VCaP (cell line): ENCODE measurements at regions not wholly inside any gene's neighbourhood (a gene's known extent, or its start where the extent isn't known, plus 50 kb on each side); places are given as distances from the start of the nearest gene placed in this dataset.
"Not testable (repeated sequence)": the region's sequence is repeated elsewhere in the genome, so short reads cannot be mapped to it uniquely, and the experiment has no call there.

Experiments used
- H3K27ac ChIP-seq: fragments of 450-650 bp; 2 replicates; pipeline ENCODE4 v1.5.1; 2017
- TF ChIP-seq, protein P1 (sequence below): fragments of 450-650 bp; conservative IDR thresholded peaks from 2 replicates; pipeline ENCODE4 v1.5.1; 2017; ENCODE audit warnings: mild to moderate bottlenecking, moderate library complexity

DNA sequence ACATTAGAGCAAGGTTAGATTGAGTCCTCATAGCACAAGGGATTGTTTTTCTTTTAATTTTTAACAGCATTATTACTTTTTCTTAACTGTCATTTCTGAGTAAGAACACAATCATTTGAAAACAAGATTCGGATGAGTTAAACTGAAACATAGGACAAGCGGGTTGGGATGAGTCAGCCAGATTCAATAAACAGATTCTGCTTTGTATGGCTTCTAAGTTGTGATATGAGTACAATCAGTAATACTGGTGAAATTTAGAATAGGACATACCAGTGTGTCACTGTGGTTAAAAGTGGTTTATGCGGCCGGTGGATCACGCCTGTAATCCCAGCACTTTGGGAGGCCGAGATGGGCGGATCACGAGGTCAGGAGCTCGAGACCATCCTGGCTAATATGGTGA lies 364.3 kb upstream of the CDH10 start:
- no peak overlapping the region for H3K27ac ChIP-seq
- TF ChIP-seq, protein P1, sequence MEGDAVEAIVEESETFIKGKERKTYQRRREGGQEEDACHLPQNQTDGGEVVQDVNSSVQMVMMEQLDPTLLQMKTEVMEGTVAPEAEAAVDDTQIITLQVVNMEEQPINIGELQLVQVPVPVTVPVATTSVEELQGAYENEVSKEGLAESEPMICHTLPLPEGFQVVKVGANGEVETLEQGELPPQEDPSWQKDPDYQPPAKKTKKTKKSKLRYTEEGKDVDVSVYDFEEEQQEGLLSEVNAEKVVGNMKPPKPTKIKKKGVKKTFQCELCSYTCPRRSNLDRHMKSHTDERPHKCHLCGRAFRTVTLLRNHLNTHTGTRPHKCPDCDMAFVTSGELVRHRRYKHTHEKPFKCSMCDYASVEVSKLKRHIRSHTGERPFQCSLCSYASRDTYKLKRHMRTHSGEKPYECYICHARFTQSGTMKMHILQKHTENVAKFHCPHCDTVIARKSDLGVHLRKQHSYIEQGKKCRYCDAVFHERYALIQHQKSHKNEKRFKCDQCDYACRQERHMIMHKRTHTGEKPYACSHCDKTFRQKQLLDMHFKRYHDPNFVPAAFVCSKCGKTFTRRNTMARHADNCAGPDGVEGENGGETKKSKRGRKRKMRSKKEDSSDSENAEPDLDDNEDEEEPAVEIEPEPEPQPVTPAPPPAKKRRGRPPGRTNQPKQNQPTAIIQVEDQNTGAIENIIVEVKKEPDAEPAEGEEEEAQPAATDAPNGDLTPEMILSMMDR = no peak

- no peak overlapping the region for H3K27ac ChIP-seq
- TF ChIP-seq, protein P1 = peak; percentile 74
Measured at GRCh38 chr5:25006734-25007133, 362.0 kb upstream of the CDH10 start.

GRCh38 chr5:25006237-25006636 lies 361.5 kb upstream of the CDH10 start:
- TF ChIP-seq, protein P1 = no peak
- no peak overlapping the region for H3K27ac ChIP-seq

DNA sequence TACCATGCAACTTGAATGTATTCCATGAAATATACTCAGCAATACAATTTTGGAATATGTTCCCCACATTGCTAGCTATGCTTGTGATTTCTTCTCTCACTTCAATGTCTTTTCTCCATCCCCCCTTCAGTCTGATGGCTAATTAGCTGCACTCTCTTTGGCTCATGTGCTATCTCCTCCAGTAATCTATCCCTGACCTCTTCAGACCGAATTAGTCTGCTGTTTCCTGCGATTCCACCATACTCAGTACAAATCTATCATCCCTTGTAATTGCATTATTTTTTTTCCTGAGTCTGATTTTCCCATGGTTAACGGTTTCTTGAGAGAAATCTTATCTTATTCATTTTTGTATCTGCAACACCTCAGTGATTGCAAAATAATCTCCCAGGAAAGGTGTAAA lies 360.7 kb upstream of the CDH10 start:
- TF ChIP-seq, protein P1 = no peak
- no peak overlapping the region for H3K27ac ChIP-seq

DNA sequence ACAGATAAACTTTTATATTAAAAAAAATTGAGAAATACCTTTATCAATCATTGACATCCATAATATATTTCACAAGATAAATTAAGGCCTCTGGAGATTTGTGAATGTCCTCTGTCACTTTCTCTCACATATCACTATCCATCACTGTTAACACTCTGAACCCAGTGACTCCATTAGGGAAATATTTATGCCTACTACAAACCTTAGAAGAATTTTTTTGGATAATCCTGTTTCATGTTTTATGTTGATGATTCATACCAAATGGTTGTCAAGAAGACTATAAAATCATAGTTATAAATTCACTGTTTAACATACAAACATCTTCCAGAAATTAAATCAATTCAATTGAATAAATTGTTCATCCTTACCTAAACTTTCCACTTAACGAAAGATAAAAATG lies 357.6 kb upstream of the CDH10 start:
- no peak overlapping the region for H3K27ac ChIP-seq
- TF ChIP-seq, protein P1 = no peak

DNA sequence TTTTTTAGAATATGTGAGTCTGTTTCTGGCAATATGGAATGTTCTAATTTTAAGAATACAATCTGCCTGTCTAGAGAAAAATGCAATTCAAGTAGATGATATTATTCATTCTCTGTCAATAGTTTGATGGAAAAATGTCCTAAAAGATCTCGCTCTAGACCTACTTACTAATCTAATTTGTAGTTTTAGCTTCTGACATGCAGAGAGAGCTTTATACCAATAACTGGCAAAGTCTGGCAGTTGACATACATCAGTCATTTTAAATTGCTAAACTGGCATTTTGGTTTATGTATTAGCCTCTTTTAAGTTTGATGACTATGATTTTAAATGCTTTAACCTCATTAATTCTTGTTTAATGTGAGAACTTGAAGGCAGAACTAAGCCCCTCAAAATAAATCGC lies 355.0 kb upstream of the CDH10 start:
- TF ChIP-seq, protein P1 = no peak
- no peak overlapping the region for H3K27ac ChIP-seq

- no peak overlapping the region for H3K27ac ChIP-seq
- TF ChIP-seq, protein P1 = no peak
Measured at GRCh38 chr5:24998641-24999040, 353.9 kb upstream of the CDH10 start.

DNA sequence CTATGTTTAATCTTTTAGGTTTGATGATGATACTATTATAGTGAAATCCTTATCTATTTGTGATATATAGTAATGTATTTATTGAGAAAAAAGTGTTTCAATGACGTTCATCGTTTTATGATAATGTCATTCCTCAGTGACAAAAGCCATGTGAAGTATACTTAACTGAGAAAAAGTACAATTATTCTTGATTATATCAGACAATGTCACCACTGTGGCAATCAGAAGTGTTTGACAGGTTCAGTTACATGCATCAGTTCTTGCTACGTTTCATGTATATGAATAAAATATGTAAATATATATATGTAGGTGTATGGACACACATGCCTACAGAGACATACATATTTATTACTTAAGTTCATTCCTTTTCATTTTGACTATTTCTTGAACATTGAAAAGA lies 341.5 kb upstream of the CDH10 start:
- no peak overlapping the region for H3K27ac ChIP-seq
- TF ChIP-seq, protein P1 = no peak

- H3K27ac ChIP-seq = not testable (repeated sequence)
Measured at GRCh38 chr5:24978552-24978951, 333.8 kb upstream of the CDH10 start.
